Right lobe of liver (tissue), 4 donors: ENCODE measurements at regions not wholly inside any gene's neighbourhood (a gene's known extent, or its start where the extent isn't known, plus 50 kb on each side); places are given as distances from the start of the nearest gene placed in this dataset.

Source experiments
- CTCF ChIP-seq, 4 donors: fragments of 200-600 bp in 3 of 4; fragments of 450-650 bp in 1 of 4; IDR thresholded peaks; one replicate each; pipeline versions ENCODE4 v1.5.1 to v1.8.0; 2016 to 2022; ENCODE audit warnings: antibody characterized with exemption in 4 of 4, mild to moderate bottlenecking in 2 of 4
- POLR2A ChIP-seq: fragments of 450-650 bp; IDR thresholded peaks from one replicate; pipeline ENCODE4 v1.6.1; 2017; ENCODE audit warnings: antibody characterized with exemption, mild to moderate bottlenecking
- donor health status: DM: no; HTN: no; CAD: no.
- donor health status: DM: no; HTN: no; CAD: no.
- donor health status: DM: no; HTN: yes; CAD: no.

GRCh38 chr20:54407459-54407858, 67.9 kb upstream of the DOK5 start:
- TF ChIP-seq CTCF (IDR thresholded peaks at IDR 0.05) (no peak), POLR2A (no peak)
